ENCODE measurements at regions not wholly inside any gene's neighbourhood (a gene's known extent, or its start where the extent isn't known, plus 50 kb on each side); places are given as distances from the start of the nearest gene placed in this dataset.

- TF ChIP-seq GATA3 (IDR thresholded peaks at IDR 0.05; ENCODE audit: low read depth, low read length) (no peak), GATA2 (IDR thresholded peaks at IDR 0.05; ENCODE audit: low read depth, low read length) (no peak)
These were observed 93.5 kb downstream of the MRPL39 start for GRCh38 chr21:25513810-25514209.
